A673 (cell line): ENCODE measurements at regions not wholly inside any gene's neighbourhood (a gene's known extent, or its start where the extent isn't known, plus 50 kb on each side); places are given as distances from the start of the nearest gene placed in this dataset.

Source experiments
- BruUV-seq: library from RNA; stranded (reverse); fragments of 400-500 nt; replicated peaks from 2 replicates; lab custom pipeline; 2021; lab: Mats Ljungman, UMichigan
- CTCF ChIA-PET: fragments of 300-600 bp; sonication (Branson Sonifier 250); formaldehyde crosslinking; loops from one replicate; lab custom pipeline; 2022; ENCODE audit warnings: antibody characterized with exemption; lab: Charles Lee
- POLR2A ChIA-PET: fragments of 300-600 bp; sonication (Branson Sonifier 250); formaldehyde crosslinking; loops from one replicate; lab custom pipeline; 2022; ENCODE audit warnings: antibody characterized with exemption; ENCODE audit not compliant: low non-redundant PET; lab: Charles Lee
- DNase-seq: peaks from one replicate; pipeline ENCODE4 v3.0.0-alpha.2; 2015; ENCODE audit warnings: low spot score
- H3K27ac ChIP-seq: fragments of 200-600 bp; sonication (generic); 2 replicates; pipeline ENCODE4 v1.5.1; 2016; ENCODE audit warnings: mixed run types, low read depth, mild to moderate bottlenecking, mixed read lengths, antibody characterized with exemption, low read length; ENCODE audit not compliant: poor library complexity, severe bottlenecking
- H3K27me3 ChIP-seq: fragments of 200-600 bp; sonication (generic); replicated peaks from 2 replicates; pipeline ENCODE4 v1.6.1; 2017; ENCODE audit warnings: mixed run types, low read depth, mild to moderate bottlenecking, mixed read lengths, antibody characterized with exemption, low read length; ENCODE audit not compliant: insufficient read depth, poor library complexity
- H3K36me3 ChIP-seq: fragments of 200-600 bp; sonication (generic); 2 replicates; pipeline ENCODE4 v1.6.1; 2016; ENCODE audit warnings: mixed run types, mild to moderate bottlenecking, mixed read lengths, antibody characterized with exemption, low read length; ENCODE audit not compliant: insufficient read depth, poor library complexity, severe bottlenecking
- H3K4me1 ChIP-seq: fragments of 200-600 bp; sonication (generic); 2 replicates; pipeline ENCODE4 v1.6.1; 2017; ENCODE audit warnings: mixed run types, mild to moderate bottlenecking, mixed read lengths, antibody characterized with exemption, low read length; ENCODE audit not compliant: insufficient read depth, poor library complexity, severe bottlenecking
- H3K4me3 ChIP-seq: fragments of 200-600 bp; sonication (generic); 2 replicates; pipeline ENCODE4 v1.5.1; 2016; ENCODE audit warnings: low read depth, mixed run types, mild to moderate bottlenecking, mixed read lengths, low read length; ENCODE audit not compliant: poor library complexity, severe bottlenecking
- H3K9me3 ChIP-seq: fragments of 200-600 bp; sonication (generic); 2 replicates; pipeline ENCODE4 v1.6.1; 2016; ENCODE audit warnings: mixed run types, low read depth, mild to moderate bottlenecking, mixed read lengths, antibody characterized with exemption, low read length; ENCODE audit not compliant: poor library complexity, severe bottlenecking
- EZH2 ChIP-seq: fragments of 200-600 bp; sonication (generic); IDR thresholded peaks from 2 replicates; pipeline ENCODE4 v1.6.1; 2017; ENCODE audit warnings: borderline replicate concordance, low read depth, mild to moderate bottlenecking, mixed read lengths, antibody characterized with exemption, low read length; ENCODE audit not compliant: poor library complexity, severe bottlenecking
- intact Hi-C: fragments of 100-400 bp; cut with micrococcal nuclease; formaldehyde crosslinking; loops from one replicate; pipeline ENCODE4 v1.10.0; 2022; ENCODE audit not compliant: unreplicated experiment
- TF ChIP-seq, protein P1 (sequence below): fragments of 300-800, 200-600 bp; sonication (generic); conservative IDR thresholded peaks from 2 replicates; pipeline ENCODE4 v1.5.1; 2017; ENCODE audit warnings: low read depth, mild to moderate bottlenecking, antibody characterized with exemption, low read length, moderate library complexity, mixed read lengths

DNA sequence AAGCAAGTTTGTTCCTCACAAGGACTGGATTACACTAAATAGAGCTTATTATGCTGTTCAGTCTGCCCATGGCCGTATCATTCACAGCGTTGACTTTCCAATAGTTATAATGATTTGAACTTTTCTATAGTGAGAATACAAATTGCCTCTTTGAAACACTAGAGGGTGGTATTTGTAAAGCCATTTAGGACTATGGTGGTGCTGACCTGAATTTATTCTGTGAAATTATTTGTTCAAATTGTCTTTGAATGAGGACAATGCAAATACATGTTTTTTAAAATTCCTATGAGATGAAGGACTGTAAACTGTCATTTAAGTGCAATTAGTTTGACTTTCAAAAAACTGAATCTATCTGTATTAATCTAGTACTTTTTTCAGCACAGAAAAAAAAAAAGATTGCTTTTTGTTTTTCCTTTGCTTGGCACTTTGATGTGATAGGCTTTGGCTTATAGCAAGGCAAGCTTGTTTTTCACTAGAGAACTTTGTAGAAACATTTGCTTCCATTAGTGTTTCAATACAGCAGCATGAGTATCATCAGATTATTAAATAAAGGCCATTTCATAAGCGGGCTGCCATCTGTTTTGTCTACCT lies 122.7 kb upstream of the TMEM229A start:
- Histone ChIP-seq H3K4me1 (no peaks in the 10 kb centered on the region), H3K36me3 (no peaks in the 10 kb centered on the region), H3K4me3 (no peak overlapping the region), H3K27ac (no peak overlapping the region), H3K27me3 (no peaks in the 10 kb centered on the region), H3K9me3 (no peaks in the 10 kb centered on the region)
- peak; percentile 62 for DNase-seq
- CTCF ChIA-PET, result interaction anchor here (0.6 to 1.4 kb wide), 3 partner anchors 611 to 700 kb away, joined by 3 to 4 read pairs (median 3); no protein-coding TSS in a partner anchor
- BruUV-seq, result no TSS peak
- intact Hi-C loops, result loop anchor here (1.0 kb wide), 1 partner anchor 630 kb away; no protein-coding TSS in a partner anchor
- POLR2A ChIA-PET, result no interaction called here
- no peak for TF ChIP-seq EZH2
- TF ChIP-seq, protein P1, sequence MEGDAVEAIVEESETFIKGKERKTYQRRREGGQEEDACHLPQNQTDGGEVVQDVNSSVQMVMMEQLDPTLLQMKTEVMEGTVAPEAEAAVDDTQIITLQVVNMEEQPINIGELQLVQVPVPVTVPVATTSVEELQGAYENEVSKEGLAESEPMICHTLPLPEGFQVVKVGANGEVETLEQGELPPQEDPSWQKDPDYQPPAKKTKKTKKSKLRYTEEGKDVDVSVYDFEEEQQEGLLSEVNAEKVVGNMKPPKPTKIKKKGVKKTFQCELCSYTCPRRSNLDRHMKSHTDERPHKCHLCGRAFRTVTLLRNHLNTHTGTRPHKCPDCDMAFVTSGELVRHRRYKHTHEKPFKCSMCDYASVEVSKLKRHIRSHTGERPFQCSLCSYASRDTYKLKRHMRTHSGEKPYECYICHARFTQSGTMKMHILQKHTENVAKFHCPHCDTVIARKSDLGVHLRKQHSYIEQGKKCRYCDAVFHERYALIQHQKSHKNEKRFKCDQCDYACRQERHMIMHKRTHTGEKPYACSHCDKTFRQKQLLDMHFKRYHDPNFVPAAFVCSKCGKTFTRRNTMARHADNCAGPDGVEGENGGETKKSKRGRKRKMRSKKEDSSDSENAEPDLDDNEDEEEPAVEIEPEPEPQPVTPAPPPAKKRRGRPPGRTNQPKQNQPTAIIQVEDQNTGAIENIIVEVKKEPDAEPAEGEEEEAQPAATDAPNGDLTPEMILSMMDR, result peak; percentile 69

DNA sequence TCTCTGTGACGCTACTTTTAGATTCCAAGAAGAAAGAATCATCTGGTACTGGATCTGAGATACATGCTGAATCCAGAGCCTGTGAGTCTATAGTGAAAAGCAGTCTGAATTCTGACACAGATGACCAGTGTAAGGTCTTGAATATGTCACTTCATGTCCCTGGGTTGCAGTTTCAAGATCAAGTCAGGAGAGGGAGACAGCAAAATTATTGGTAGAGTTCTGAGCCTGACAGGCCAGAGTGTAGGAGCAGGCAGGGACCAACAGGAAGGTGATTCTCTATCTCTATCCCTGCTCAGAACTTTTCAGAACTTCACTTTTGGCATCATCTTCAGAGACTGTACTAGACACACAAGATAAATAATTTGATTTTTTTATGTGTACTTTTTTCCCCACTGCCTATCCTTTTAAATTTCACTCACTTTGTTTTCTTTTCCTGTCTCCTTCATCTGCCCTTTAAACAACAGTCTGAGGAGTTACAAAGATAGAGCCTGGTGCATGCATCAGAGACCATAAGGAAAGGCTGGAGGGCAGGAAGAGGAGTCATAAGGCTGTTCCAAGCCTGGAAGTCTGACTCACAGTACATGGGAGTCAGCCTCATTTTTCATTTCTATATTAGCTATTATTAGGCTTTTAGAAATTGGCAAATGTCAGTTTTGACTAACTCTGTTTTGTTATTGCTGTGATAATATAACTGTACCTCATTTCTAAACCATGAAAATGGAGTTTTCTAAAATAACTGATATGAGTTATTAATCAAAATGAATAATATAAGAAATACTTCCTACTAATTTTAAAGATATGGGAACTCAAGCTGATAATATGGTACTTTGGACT lies 120.2 kb upstream of the TMEM229A start:
- no peaks in the 10 kb centered on the region for H3K27me3 ChIP-seq
- H3K9me3 ChIP-seq, result no peaks in the 10 kb centered on the region
- ChIA-PET CTCF (no interaction called here), POLR2A (no interaction called here)
- BruUV-seq, result no TSS peak
- H3K27ac ChIP-seq, result no peak overlapping the region
- peak; percentile 66 for DNase-seq
- intact Hi-C loops, result loop anchor here (5.0 kb wide), 3 partner anchors 121 to 704 kb away; partner anchors contain the start of gene TMEM229A
- H3K4me3 ChIP-seq, result no peak overlapping the region
- no peaks in the 10 kb centered on the region for H3K36me3 ChIP-seq
- no peak for TF ChIP-seq EZH2
- TF ChIP-seq, protein P1, result peak; percentile 58
- peaks cover 6% of the 10 kb centered on the region for H3K4me1 ChIP-seq

DNA sequence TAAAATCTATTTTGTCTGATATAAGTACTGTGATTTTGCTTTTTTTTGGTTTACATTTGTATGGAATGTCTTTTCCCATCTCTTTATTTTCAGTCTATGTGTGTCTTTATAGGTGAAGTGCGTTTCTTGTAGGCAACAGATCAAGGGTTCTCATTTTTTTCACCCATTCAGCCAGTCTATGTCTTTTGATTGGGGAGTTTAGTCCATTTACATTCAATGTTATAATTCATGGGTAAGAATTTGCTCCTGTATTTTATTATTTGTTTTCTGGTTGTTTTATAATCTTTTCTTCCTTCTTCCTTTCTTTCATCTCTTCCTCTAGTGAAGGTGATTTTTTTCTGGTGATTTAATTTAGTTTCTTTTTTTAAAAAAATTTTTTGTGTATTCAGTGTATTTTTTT lies 104.8 kb upstream of the TMEM229A start:
- H3K4me3 ChIP-seq, result no peak overlapping the region
- DNase-seq, result no peak
- H3K27me3 ChIP-seq, result no peaks in the 10 kb centered on the region
- no peak for TF ChIP-seq EZH2
- TF ChIP-seq, protein P1, result no peak
- H3K27ac ChIP-seq, result no peak overlapping the region
- H3K36me3 ChIP-seq, result no peaks in the 10 kb centered on the region
- BruUV-seq, result no TSS peak
- ChIA-PET CTCF (no interaction called here), POLR2A (no interaction called here)
- no peaks in the 10 kb centered on the region for H3K4me1 ChIP-seq
- intact Hi-C loops, result no loop called here
- H3K9me3 ChIP-seq, result no peaks in the 10 kb centered on the region
